Heart left ventricle (tissue), 13 donors: ENCODE measurements at regions not wholly inside any gene's neighbourhood (a gene's known extent, or its start where the extent isn't known, plus 50 kb on each side); places are given as distances from the start of the nearest gene placed in this dataset.
"Not testable (repeated sequence)": the region's sequence is repeated elsewhere in the genome, so short reads cannot be mapped to it uniquely, and the experiment has no call there.

ENCODE experiments used
- CTCF ChIP-seq, 12 donors: fragments of 200-600 bp; sonication (generic) in 4 of 12; IDR thresholded peaks; one replicate each; pipeline versions ENCODE4 v1.5.0 to v1.8.0; 2018 to 2022; ENCODE audit warnings: antibody characterized with exemption in 12 of 12, mild to moderate bottlenecking in 5 of 12
- POLR2A ChIP-seq, 2 donors: fragments of 450-650 bp; IDR thresholded peaks; one replicate each; pipeline ENCODE4 v1.6.1; 2017; ENCODE audit warnings: antibody characterized with exemption in 2 of 2, mild to moderate bottlenecking in 2 of 2, moderate library complexity in 2 of 2
- donor health status: ischemic (EF 13 %, LVEDD 7.1; RV severe dilation, severe dysfunction).
- donor health status: DM: no; HTN: yes; CAD: no.
- donor health status: DM: no; HTN: no; CAD: no.
- donor health status: ischemic (EF 25% LVEDD 6.9; RV normal size, moderate dysfunction).
- donor health status: ischemic (EF 25% LVEDD 5.7; RV mildly dilated, moderate dysfunction).
- donor health status: ischemic (EF 35%, LVEDD 5.7; RV mildly dilated, moderate dysfunction).
- donor health status: nonischemic (EF 11% LVEDD 7.7; RV severe dilation, severe dysfunction).
- donor health status: DM: yes; HTN: yes; CAD: no.
- donor health status: PGD.
- donor health status: ischemic (EF 29% LVEDD 5.4; RV normal size, mild dysfunction).
- donor health status: nonischemic (EF 23%, LVEDD 6.1; RV moderate dilation, normal function).

DNA sequence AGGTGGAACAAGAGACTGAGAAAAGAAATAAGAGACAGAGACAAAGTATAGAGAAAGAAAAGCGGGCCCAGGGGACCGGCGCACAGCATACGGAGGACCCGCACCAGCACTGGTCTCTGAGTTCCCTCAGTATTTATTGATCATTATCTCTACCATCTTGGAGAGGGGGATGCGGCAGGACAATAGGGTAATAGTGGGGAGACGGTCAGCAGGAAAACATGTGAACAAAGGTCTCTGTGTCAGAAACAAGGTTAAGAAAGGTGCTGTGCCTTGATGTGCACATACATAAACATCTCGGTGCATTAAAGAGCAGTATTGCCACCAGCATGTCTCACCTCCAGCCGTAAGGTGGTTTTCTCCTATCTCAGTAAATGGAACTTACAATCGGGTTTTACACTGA, 102.1 kb upstream of the MTLN start:
- not testable (repeated sequence) for TF ChIP-seq POLR2A, CTCF (IDR thresholded peaks at IDR 0.05)
